Right ventricle myocardium inferior (tissue), 1 donor: ENCODE measurements at regions not wholly inside any gene's neighbourhood (a gene's known extent, or its start where the extent isn't known, plus 50 kb on each side); places are given as distances from the start of the nearest gene placed in this dataset. TPM values are rescaled to one million over a fixed set of nuclear protein-coding genes. Genes with fewer than 3 reads are reported as not detected.

Experiments
- ATAC-seq: fragments of 200-7000 bp; cut with Tn5 transposase; one replicate; pipeline ENCODE4 v1.9.1; 2020; ENCODE audit warnings: mild to moderate bottlenecking, moderate library complexity
- DNase-seq: peaks from one replicate; pipeline ENCODE4 v3.0.0; 2021; ENCODE audit errors: missing footprints
- intact Hi-C: fragments of 100-400 bp; cut with DNase I; formaldehyde crosslinking; loops from one replicate; pipeline ENCODE4 v1.11.0; 2022
- microRNA-seq: library from miRNA; unstranded; fragments of <30 nt; microRNA quantifications from one replicate; pipeline ENCODE4 v1.2.0, GENCODE V29; 2020
- donor health status: DM: no; HTN: yes; CAD: no; lungs with severe emphysema.

DNA sequence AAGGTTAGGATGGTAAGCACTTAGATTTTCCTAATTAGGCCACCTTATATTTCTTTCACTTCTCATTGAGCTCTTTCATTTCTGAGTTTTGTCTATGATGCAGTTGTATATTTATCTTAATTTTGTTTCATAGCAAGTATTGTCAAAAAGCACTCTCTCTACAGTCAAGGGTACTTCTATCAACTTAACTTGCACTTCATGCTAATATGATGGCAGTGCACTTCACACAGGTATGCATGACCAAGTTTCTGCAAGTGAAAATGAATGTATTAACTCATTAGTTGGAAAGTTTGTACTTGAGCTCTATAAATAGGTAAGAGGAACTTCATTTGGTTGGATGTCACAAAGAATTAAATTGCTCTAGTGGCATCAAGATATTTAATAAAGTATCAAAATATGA lies 51.5 kb upstream of the CDH19 start:
- ATAC-seq (no peak), DNase-seq (no peak)
- intact Hi-C loops, result no loop called here

Small RNA genes lying in the stretch of these regions (microRNA-seq; reads per million reads assigned to microRNA genes)
- not detected for gene MIR5011
